Fibroblast of skin of left quadriceps (primary cell): ENCODE measurements at regions not wholly inside any gene's neighbourhood (a gene's known extent, or its start where the extent isn't known, plus 50 kb on each side); places are given as distances from the start of the nearest gene placed in this dataset.
A peak's percentile ranks its signal among the peaks of the same experiment; 100 is the strongest.
"Not testable (repeated sequence)": the region's sequence is repeated elsewhere in the genome, so short reads cannot be mapped to it uniquely, and the experiment has no call there.

Experiments used
- DNase-seq, 2 experiments: peaks; one replicate each; pipeline ENCODE4 v3.0.0-alpha.2; 2013; ENCODE audit warnings: low read depth in 2 of 2

GRCh38 chr2:43000242-43001054, 208.1 kb upstream of the HAAO start:
- DNase-seq = no peak

DNA sequence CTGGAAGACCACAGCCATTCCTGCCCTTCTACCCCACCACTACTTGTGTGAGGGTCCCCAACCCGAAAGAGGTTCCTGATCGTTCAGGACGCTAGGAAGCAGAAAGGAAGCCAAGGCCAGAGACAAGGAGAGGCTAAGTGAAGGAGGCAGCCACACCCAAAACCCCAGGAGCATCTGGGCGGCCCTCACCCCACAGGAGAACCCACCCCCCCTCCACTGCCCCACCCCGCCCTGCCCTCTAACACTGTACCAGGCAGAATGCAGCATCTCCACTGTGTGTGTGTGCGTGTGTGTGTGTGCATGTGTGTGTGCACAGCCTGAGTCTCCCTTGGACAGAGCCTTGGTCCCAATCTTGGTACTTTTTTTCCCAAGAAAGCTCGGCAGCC, 207.5 kb upstream of the HAAO start:
- DNase-seq = no peak

DNA sequence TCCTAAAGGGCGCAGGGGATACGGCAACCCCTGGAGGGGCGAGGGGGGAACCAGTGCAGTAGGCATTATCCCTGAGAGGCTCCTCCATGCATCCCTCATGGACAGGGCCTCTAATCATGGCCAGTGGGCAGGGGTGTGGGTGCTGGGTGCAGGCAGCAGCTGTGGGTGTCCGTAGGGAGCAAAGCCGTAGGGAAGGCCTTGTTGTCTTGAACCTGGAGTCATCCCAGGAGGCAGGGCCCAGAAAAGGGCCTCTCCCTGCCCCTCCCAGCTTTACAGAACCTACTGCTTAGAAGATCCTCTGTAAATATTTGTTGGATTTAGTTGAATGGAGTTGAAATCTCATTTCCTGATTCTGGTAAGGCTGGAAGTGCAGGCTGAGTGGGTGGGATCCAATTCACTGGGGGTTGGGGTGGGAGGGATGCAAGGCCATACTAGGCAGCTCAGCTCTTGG, 207.0 kb upstream of the HAAO start:
- no peak for DNase-seq

DNA sequence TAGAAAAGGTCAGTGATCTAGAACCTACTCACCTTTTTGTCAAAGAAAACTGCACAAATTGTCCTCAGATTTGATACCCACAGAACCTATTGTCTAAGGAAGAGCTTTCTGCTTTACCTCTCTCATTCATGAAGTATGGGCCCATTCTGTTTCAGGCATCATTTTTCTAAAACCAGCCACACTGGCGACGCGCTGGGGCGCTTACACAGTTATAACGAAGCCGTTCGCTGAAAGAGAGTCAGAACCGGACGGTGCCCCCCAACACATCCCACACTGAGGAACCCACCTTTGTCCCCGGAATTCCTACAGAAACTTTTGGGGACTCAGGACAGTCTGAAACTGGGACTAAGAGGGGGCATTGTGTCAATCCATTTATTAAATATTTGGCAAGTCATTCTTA, 206.3 kb upstream of the HAAO start:
- DNase-seq = no peak

- DNase-seq = no peak
These were observed 204.1 kb upstream of the HAAO start for GRCh38 chr2:42996528-42996927.

GRCh38 chr2:42995752-42996422, 203.5 kb upstream of the HAAO start:
- no peak for DNase-seq

DNA sequence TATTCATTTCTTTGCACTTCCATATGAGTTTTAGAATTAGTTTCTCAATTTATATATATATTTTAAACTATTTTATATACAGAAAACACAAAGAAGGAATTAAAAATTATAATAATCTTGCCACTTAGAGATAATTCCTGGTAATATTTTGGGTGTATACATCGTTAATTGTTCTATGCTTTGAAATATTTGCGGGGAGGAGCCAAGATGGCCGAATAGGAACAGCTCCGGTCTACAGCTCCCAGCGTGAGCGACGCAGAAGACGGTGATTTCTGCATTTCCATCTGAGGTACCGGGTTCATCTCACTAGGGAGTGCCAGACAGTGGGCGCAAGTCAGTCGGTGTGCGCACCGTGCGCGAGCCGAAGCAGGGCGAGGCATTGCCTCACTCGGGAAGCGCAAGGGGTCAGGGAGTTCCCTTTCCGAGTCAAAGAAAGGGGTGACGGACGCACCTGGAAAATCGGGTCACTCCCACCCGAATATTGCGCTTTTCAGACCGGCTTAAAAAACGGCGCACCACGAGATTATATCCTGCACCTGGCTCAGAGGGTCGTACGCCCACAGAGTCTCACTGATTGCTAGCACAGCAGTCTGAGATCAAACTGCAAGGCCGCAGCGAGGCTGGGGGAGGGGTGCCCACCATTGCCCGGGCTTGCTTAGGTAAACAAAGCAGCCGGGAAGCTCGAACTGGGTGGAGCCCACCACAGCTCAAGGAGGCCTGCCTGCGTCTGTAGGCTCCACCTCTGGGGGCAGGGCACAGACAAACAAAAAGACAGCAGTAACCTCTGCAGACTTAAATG, 197.1 kb upstream of the HAAO start:
- DNase-seq = not testable (repeated sequence)

DNA sequence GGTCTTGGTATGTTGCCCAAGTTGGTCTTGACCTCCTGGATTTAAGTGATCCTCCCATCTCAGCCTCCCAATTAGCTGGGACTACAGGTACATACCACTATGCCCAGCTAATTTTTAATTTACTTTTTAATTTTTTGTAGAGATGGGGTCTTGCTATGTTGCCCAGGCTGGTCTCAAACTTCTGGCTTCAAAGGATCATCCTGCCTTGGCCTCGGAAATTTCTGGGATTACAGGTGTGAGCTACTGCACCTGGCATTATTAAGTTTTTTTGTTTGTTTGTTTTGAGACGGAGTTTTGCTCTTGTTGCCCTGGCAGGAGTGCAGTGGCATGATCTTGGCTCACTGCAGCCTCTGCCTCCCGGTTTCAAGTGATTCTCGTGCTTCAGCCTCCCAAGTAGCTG, 195.7 kb upstream of the HAAO start:
- DNase-seq = not testable (repeated sequence)

DNA sequence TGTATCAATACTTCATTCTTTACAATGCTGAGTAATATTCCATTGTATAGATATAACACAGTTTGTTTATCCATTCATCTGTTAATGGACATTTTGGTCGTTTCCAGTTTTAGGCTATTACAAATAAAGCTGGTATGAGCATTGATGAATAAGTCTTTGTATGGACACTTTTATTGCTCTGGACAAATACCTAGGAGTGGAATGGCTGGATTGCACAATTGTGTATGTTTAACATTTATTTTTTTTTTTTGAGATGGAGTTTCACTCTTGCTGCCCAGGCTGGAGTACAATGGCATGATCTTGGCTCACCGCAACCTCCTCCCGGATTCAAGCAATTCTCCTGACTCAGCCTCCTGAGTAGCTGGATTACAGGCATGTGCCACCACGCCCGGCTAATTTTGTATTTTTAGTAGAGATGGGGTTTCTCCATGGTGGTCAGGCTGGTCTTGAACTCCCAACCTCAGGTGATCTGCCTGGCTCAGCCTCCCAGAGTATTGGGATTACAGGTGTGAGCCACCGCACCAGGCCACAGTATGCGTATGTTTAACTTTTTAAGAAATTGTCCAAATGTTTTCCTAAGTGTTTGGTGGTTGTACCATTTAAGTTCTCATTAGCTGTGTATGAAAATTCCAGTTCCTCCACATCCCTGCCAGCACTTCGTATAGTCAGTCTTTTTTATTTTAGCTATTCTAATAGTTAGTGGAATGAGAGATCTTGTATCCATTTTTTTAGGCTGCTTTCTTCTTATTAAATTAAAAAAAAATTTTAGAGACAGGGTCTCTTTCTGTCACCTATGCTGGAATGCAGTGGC, 194.9 kb upstream of the HAAO start:
- DNase-seq = peak; percentile 69 to 75

GRCh38 chr2:42984617-42985016, 192.2 kb upstream of the HAAO start:
- DNase-seq = no peak

GRCh38 chr2:42984081-42984480, 191.7 kb upstream of the HAAO start:
- DNase-seq = no peak

- DNase-seq = no peak
These were observed 188.5 kb upstream of the HAAO start for GRCh38 chr2:42980764-42981416.

- DNase-seq = no peak
These were observed 187.7 kb upstream of the HAAO start for GRCh38 chr2:42979870-42980763.

- no peak for DNase-seq
These were observed 187.1 kb upstream of the HAAO start for GRCh38 chr2:42979416-42979869.

DNA sequence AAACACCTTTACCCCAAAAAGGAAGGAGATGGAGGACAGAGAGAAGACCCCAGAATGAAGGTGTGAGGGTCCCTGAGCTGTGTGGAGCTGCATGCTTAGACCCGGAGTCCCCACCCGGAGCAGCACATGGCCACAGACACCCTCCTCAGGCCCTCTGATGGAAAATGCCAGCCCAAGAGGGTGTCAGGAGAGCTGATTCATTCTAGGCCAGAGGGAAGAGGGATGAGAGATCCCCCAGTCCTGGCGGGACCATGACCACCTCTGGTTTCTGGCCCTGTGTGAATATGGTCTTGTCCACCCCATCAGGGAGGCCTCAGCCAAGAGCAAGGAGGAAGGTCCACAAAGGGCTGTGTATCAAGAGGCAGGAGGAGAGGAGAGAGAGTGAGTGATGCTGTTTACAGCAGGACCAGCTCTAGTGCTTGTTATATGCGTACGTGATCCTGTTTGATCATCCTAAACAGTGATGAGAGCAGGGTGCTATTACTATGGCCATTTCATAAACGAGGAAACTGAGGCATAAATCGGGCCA, 186.6 kb upstream of the HAAO start:
- no peak for DNase-seq

DNA sequence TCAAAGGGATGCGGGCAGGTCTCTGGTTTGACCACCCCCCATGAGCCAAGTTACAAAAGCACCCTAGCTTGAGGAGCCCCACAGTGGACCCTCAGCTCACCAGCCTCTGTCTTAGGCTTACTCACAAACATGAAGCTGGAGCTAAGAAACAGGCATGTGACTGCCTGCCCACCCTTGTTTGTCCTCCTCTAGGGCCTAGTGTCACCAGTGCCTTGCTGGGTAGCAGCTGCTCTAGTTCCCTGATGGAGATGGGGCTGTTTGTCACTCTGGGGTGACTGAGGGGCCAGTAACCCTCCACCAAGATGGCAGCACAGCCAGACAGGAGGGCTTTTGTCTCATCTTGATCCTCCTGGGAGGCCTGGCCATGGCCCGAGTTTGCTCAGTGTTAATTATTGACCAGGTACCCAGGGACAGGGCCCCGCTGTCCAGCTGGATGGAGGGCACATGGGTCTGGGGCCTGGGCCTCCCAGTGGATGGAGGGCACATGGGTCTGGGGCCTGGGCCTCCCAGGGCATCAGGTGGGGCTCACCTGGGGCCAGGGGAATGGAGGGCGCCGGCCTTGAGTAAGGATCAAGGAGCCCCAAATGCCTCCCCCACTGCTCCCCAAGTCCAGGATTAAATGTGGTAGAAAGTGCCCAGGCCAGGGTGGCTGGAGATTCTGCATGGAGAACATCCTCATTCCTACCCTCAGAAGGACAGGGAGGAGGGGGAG, 185.9 kb upstream of the HAAO start:
- DNase-seq = no peak

DNA sequence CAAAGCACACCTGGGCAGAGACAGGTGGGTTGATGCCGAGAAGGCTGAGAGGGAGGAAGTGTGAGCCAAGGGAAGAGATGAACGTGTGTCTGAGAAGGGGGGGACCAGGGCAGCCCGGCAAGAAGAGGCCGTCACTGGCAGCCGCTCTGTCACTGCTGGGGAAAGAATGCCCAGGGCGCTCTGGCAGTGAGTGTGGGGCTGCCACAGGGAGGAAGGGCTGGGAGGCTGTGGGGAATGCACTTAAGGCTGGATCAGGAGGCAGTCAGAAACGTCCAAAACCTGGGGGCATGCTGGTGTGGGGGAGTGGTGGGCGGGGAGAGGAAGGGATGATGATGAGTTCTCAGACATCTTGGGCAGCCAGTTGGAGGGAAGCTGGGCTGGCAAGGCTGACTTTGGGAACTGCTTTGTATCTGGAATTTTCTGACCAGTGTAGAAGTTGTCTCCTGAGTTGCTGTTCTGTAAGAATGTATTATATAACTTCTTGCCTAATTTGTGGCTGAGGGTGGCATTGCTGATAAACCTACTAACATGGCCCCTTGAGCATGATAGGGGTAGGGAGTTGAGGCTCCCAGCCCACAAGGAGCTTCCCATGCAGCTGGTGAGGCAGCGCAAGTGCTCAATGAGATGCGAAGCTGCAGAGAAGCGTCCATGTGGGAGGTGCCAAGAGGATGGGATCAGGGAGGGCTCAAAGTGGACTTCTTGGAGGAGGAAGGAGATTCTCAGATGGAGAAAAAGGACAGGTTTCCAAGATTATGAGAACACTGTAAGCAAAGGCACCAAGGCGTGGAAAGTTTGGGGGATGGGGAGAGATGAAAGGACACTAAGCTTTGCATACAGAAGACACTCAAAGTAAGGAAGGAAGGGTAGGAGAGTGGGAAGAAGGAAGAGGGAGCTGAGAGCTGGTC, 185.1 kb upstream of the HAAO start:
- no peak for DNase-seq

- DNase-seq = no peak
These were observed 184.0 kb upstream of the HAAO start for GRCh38 chr2:42976351-42976750.
